ENCODE measurements at regions not wholly inside any gene's neighbourhood (a gene's known extent, or its start where the extent isn't known, plus 50 kb on each side); places are given as distances from the start of the nearest gene placed in this dataset.

DNA sequence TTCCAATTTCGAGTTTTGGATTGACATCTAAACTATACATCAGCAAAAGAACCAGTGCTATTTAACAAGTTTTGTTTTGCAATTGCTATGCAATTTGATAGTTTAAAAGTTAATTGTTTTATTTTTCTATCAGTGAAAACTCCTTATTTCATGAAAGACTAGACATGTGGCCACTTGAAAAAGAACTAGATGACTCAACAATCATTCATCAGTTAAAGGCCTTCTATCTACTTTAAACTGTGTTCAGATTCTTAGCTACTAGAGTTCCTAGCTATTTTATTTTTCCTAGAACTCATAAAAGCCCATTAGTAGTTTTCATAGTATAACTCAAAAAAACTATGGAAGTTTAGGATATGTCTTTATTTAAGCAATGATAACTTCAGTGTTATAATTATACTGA, 104.6 kb upstream of the LSM8 start (continued):
- TF ChIP-seq NR2F1 (conservative IDR thresholded peaks at IDR 0.05) = no peak
- TF ChIP-seq ZNF217 (IDR thresholded peaks at IDR 0.05) = no peak
- TF ChIP-seq, protein P1, sequence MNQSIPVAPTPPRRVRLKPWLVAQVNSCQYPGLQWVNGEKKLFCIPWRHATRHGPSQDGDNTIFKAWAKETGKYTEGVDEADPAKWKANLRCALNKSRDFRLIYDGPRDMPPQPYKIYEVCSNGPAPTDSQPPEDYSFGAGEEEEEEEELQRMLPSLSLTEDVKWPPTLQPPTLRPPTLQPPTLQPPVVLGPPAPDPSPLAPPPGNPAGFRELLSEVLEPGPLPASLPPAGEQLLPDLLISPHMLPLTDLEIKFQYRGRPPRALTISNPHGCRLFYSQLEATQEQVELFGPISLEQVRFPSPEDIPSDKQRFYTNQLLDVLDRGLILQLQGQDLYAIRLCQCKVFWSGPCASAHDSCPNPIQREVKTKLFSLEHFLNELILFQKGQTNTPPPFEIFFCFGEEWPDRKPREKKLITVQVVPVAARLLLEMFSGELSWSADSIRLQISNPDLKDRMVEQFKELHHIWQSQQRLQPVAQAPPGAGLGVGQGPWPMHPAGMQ (IDR thresholded peaks at IDR 0.05; ENCODE audit: borderline replicate concordance) = no peak

DNA sequence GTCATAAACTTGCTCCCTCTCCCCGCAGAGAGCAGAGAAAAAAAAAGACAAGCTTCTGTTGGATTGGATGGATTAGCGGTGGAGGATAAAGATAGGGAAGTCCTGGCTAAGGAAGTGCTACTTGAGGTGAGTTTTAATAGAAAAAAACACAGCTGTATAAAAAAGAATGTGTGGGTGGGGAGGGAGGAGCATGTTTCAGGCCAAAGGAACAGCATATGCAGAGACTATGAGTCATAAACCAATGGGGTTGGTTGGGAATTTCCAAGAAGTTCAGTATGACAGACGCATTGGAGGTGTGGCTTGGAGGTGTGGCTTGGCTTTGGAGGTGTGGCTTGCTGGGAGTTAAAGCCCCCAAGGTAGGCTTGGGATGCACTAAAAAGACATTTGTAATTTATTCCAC, 103.0 kb upstream of the LSM8 start:
- ATAC-seq = peak; percentile 99
- TF ChIP-seq NR2C1 (IDR thresholded peaks at IDR 0.05) (no peak), EGR1 (IDR thresholded peaks at IDR 0.05; ENCODE audit: borderline replicate concordance in 1 of 2, low read depth in 2 of 2, low read length in 2 of 2) (peak in 1 of 2 experiments; percentile 39; a peak in 1 of 3 replicates), FOXM1 (IDR thresholded peaks at IDR 0.05; ENCODE audit: low read depth, low read length) (no peak), SPI1 (IDR thresholded peaks at IDR 0.05; ENCODE audit: borderline replicate concordance, insufficient read depth, low read depth, low read length) (peak; percentile 71; the same call in 1 of the 2 replicates), MYC (IDR thresholded peaks at IDR 0.05; ENCODE audit: insufficient read depth, insufficient read length, insufficient replicate concordance, low read length, severe bottlenecking) (no peak), PAX5 (IDR thresholded peaks at IDR 0.05; ENCODE audit: borderline replicate concordance, low read depth, low read length) (no peak), SRF (IDR thresholded peaks at IDR 0.05; ENCODE audit: low read depth in 2 of 2, low read length in 2 of 2) (no peak), IKZF1 (conservative IDR thresholded peaks at IDR 0.05) (peak; percentile 49), MTA2 (IDR thresholded peaks at IDR 0.05; ENCODE audit: low read depth) (peak; percentile 57; the same call in 1 of the 2 replicates), NFIC (IDR thresholded peaks at IDR 0.05; ENCODE audit: low read depth, low read length) (peak; percentile 27; the same call in 1 of the 2 replicates), CREM (IDR thresholded peaks at IDR 0.05; ENCODE audit: low read depth) (peak; percentile 22; the same call in 1 of the 2 replicates), POU2F2 (IDR thresholded peaks at IDR 0.05; ENCODE audit: borderline replicate concordance, low read depth, low read length) (peak; percentile 47; the same call in 1 of the 3 replicates), IKZF2 (IDR thresholded peaks at IDR 0.05) (peak; percentile 75; a peak in 3 of 4 replicates), KLF5 (IDR thresholded peaks at IDR 0.05; ENCODE audit: partially characterized antibody) (no peak), SMC3 (IDR thresholded peaks at IDR 0.05; ENCODE audit: borderline replicate concordance, low read length) (no peak), ATF7 (IDR thresholded peaks at IDR 0.05; ENCODE audit: low read depth) (peak; percentile 43; the same call in 1 of the 2 replicates), CBX5 (IDR thresholded peaks at IDR 0.05; ENCODE audit: low read depth) (no peak), SMAD1 (IDR thresholded peaks at IDR 0.05; ENCODE audit: low read depth, partially characterized antibody) (no peak)
- TF ChIP-seq, protein P2, sequence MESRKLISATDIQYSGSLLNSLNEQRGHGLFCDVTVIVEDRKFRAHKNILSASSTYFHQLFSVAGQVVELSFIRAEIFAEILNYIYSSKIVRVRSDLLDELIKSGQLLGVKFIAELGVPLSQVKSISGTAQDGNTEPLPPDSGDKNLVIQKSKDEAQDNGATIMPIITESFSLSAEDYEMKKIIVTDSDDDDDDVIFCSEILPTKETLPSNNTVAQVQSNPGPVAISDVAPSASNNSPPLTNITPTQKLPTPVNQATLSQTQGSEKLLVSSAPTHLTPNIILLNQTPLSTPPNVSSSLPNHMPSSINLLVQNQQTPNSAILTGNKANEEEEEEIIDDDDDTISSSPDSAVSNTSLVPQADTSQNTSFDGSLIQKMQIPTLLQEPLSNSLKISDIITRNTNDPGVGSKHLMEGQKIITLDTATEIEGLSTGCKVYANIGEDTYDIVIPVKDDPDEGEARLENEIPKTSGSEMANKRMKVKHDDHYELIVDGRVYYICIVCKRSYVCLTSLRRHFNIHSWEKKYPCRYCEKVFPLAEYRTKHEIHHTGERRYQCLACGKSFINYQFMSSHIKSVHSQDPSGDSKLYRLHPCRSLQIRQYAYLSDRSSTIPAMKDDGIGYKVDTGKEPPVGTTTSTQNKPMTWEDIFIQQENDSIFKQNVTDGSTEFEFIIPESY (IDR thresholded peaks at IDR 0.05) = no peak

More for the DNA sequence above, 103.0 kb upstream of the LSM8 start:
- BruUV-seq (replicated peaks) = no TSS peak
- Histone ChIP-seq H3K36me3 (ENCODE audit: control insufficient read depth in 2 of 2, insufficient read depth in 2 of 2, low read length in 1 of 2) (no peaks in the 10 kb centered on the region), H3K27ac (ENCODE audit: control insufficient read depth, insufficient read depth) (no peak overlapping the region), H4K20me1 (ENCODE audit: control insufficient read depth, insufficient read depth) (no peaks in the 10 kb centered on the region), H3K27me3 (replicated peaks in 1 of 2; ENCODE audit: control insufficient read depth in 2 of 2, insufficient read depth in 2 of 2, low read length in 1 of 2) (no peaks in the 10 kb centered on the region), H3K9me3 (replicated peaks; ENCODE audit: control insufficient read depth, insufficient read depth, low read length) (no peaks in the 10 kb centered on the region), H3K4me3 (no peak overlapping the region), H2AFZ (ENCODE audit: control insufficient read depth, low read depth, low read length) (no peak overlapping the region; the same call in 1 of the 2 replicates), H3K4me1 (ENCODE audit: control insufficient read depth, insufficient read depth, low read length) (no peaks in the 10 kb centered on the region), H3K9ac (ENCODE audit: control insufficient read depth, insufficient read depth, low read length) (no peak overlapping the region), H3K4me2 (ENCODE audit: control insufficient read depth, insufficient read depth) (no peak overlapping the region), H3K79me2 (ENCODE audit: control insufficient read depth, insufficient read depth, low read length) (no peaks in the 10 kb centered on the region)
- FAIRE-seq (peak; percentile 56), DNase-seq (ENCODE audit: low read depth, low spot score) (peak; percentile 52)
- in situ Hi-C loops (cut with MboI) = no loop called here
- ChIA-PET SMC1A (ENCODE audit: uncharacterized antibody, unreplicated experiment) (interaction anchor here (0.9 to 1.7 kb wide), 8 partner anchors 11 to 392 kb away, joined by 3 to 5 read pairs (median 4); no protein-coding TSS in a partner anchor), CTCF (interaction anchor here (0.9 to 1.5 kb wide), 3 partner anchors 73 to 117 kb away, joined by 3 to 5 read pairs (median 3); no protein-coding TSS in a partner anchor), POLR2A (no interaction called here), RAD21 (ENCODE audit: unreplicated experiment) (interaction anchor here (1.0 kb wide), 2 partner anchors 39 to 90 kb away, joined by 3 to 4 read pairs; no protein-coding TSS in a partner anchor)
- 13% methylated on average over 3 of the region's 3 CpGs for WGBS (ENCODE audit: insufficient coverage, insufficient replicate concordance, low lambda C conversion rate, missing lambda C conversion rate)
- intact Hi-C loops (cut with micrococcal nuclease; ENCODE audit: unreplicated experiment) = no loop called here
